ENCODE measurements at regions not wholly inside any gene's neighbourhood (a gene's known extent, or its start where the extent isn't known, plus 50 kb on each side); places are given as distances from the start of the nearest gene placed in this dataset.
"Not testable (repeated sequence)": the region's sequence is repeated elsewhere in the genome, so short reads cannot be mapped to it uniquely, and the experiment has no call there.

DNA sequence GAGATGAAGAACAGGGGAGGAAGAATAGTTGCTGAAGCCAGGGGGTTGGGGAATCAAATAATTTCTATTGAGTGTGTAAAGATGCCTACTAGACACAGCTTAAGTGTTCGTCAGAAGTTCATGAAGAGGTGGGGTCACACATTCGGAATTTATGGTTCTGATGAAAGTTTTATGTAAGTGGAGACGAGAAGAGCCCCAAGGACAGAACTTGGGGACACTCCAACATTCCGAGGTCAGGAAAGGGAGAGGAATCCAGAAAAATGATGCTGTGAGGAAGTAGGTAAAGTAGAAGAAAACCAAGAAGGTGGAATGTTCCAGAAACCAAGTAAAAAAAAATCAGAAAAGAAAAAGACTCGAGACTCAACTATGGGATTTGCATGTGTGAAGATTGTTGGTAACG is 272.5 kb downstream of the SIPA1L2 start:
- DNase-seq: no peak
- Histone ChIP-seq H3K27ac (no peak overlapping the region), H3K4me1 (no peaks in the 10 kb centered on the region), H3K27me3 (0 out of 2 replicates have a peak, but pooled peaks cover 4% of the 10 kb centered on the region), H3K36me3 (no peaks in the 10 kb centered on the region), H3K4me3 (no peak overlapping the region), H3K9me3 (replicated peaks) (0 out of 2 replicates have a peak, but pooled peaks cover 2% of the 10 kb centered on the region)

DNA sequence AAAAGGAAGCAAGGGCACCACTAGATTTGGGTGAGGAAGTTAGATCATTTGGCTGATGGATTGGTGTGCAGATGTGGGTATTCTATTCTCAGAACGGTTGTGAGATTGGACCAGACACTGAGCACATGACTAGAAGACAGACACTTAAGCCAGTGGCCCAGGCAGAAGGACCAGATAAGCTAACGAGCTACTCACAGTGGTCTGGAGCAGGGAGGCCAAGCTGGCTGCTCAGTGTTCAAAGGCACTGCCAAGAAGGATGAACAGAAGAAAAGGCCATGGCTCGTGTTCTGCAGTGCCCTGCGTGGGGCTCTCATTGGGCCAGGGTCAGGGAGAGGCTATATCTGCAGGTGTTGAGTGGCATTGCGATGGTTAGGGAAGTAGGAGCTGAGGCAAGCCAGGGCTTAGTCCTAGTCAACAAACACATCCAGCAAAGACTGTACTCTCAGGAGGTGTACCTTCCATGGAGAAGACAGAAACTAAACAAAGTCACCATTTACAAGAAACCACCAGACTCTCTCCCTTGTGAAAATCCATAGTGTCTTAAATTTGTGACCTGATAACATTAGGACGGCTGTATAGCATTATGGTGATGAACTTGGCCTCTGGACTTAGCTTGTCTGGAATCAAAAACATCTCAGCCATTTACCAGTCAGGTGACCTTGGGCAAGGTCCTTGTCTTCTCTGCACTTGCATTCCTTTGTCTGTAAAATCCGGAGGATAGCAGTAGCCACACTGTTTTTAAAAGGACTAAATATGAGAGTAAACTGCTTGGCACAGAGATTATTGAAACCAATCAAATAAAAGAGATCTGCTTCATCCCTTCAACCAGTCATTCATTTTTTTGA is 274.5 kb downstream of the SIPA1L2 start:
- Histone ChIP-seq H3K27ac (no peak overlapping the region), H3K4me3 (no peak overlapping the region)
- DNase-seq: no peak

DNA sequence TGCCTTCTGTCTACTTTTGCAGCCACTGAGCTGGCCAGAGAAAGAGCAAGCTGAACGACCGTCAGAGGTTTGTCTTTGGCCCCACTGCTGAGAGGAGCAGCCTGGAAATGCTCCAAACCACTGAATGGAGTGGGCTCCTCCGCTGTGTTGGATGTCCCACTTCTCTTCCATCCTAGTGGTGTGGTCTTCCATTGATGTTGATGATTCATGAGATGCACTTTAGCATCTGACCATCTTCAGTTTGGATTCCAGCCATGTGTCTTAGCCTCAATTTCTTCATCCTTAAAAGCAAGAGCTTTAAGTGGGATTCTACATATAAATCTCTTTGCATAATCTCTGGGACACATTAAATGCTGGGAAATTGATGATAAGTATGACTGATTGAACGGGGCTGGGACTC is 276.9 kb downstream of the SIPA1L2 start:
- Histone ChIP-seq H3K4me1 (no peaks in the 10 kb centered on the region), H3K27me3 (0 out of 2 replicates have a peak, but pooled peaks cover 4% of the 10 kb centered on the region), H3K27ac (no peak overlapping the region), H3K9me3 (replicated peaks) (no peaks in the 10 kb centered on the region), H3K4me3 (no peak overlapping the region), H3K36me3 (no peaks in the 10 kb centered on the region)
- no peak for DNase-seq

More for the DNA sequence above, 274.5 kb downstream of the SIPA1L2 start:
- Histone ChIP-seq H3K36me3 (no peaks in the 10 kb centered on the region), H3K4me1 (no peaks in the 10 kb centered on the region), H3K27me3 (0 out of 2 replicates have a peak, but pooled peaks cover 4% of the 10 kb centered on the region), H3K9me3 (replicated peaks) (no peaks in the 10 kb centered on the region)

DNA sequence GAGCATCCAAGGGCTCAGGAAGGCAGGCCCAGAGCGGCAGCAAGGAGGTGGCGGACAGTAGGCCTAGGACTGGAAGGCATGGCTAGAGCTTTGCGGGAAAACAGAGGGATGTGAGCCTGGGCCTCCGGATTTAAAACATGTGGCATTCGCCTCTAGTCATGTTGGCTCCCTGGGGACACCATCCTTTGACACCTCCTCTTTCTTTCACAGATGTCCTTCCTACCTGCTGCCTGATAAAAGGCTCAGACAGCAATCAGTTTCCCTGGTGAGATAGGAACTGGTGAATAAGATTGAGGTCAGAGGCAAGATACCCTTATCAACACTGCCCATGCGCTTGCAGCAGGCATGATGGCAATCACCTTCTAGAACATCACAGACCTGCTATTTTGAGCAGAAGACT is 277.6 kb downstream of the SIPA1L2 start:
- Histone ChIP-seq H3K27ac (no peak overlapping the region), H3K4me3 (no peak overlapping the region), H3K9me3 (replicated peaks) (no peaks in the 10 kb centered on the region), H3K27me3 (0 out of 2 replicates have a peak, but pooled peaks cover 4% of the 10 kb centered on the region), H3K36me3 (no peaks in the 10 kb centered on the region), H3K4me1 (no peaks in the 10 kb centered on the region)
- DNase-seq: no peak

DNA sequence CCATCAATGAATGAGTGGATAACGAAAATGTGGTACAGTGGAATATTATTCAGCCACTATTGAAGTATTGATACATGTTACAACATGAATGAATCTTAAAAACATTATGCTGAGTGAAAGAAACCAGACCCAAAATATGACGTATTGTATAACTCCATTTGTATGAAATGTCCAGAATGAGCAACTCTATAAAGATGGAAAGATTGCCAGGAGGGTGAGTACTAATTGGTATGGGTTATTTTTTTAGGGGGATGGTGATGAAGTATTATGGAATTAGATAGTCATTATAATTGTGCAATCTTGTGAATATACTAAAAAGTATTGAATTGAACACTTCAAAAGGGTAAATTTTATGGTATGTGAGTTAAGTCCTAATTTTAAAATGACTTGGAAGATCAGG is 278.6 kb downstream of the SIPA1L2 start:
- Histone ChIP-seq H3K4me3 (no peak overlapping the region), H3K4me1 (no peaks in the 10 kb centered on the region), H3K27ac (no peak overlapping the region), H3K36me3 (no peaks in the 10 kb centered on the region), H3K9me3 (replicated peaks) (no peaks in the 10 kb centered on the region), H3K27me3 (0 out of 2 replicates have a peak, but pooled peaks cover 4% of the 10 kb centered on the region)
- DNase-seq: no peak

DNA sequence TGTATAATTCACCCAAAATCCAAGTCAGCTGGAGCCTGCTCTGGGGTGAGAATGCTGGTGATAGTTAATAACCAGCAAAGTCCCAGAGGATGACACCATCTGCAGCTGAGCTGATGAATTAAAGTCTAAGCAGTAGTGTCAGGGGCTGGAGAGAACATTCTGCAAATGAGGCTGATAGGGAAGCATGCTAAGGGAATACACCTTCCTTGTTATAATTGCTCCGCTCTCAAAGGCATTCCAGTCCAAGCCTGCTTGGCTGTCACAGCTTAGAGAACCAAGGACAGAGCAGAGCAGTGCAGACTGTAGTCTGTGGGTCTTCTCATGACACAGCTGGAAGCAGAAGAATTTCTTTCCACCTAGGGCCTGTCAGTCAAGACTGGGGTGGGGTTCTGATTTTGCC is 283.1 kb downstream of the SIPA1L2 start:
- H3K4me3 ChIP-seq: no peak overlapping the region
- no peak for DNase-seq
- no peaks in the 10 kb centered on the region for H3K27me3 ChIP-seq
- no peaks in the 10 kb centered on the region; the same call in 1 of the 2 replicates for H3K9me3 ChIP-seq (replicated peaks)
- H3K4me1 ChIP-seq: no peaks in the 10 kb centered on the region
- no peak overlapping the region for H3K27ac ChIP-seq
- no peaks in the 10 kb centered on the region for H3K36me3 ChIP-seq

DNA sequence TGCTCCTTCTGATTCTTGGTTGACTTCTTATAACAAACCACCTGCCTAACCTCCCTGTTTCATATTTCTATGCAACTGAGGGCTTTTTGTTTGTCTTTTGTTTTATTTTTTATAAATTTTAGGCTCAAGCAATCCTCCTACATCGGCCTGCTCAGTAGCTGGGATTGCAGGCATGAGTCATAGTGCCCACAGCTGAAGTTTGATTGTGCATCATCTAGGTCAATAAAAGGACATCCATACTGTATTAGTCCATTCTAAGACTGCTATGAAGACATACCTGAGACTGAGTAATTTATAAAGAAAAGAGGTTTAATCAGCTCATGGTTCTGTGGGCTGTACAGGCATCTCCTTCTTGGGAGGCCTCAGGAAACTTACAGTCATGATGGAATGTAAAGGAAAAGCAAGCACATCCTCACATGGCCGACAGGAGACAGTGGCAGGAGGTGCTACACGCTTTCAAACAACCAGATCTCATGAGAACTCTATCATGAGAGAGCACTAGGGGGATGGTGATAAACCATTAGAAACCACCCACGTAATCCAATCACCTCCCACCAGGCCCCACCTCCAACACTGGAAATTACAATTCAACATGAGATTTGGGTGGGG is 285.0 kb downstream of the SIPA1L2 start:
- Histone ChIP-seq H3K4me1 (no peaks in the 10 kb centered on the region), H3K36me3 (no peaks in the 10 kb centered on the region), H3K27ac (no peak overlapping the region), H3K4me3 (no peak overlapping the region), H3K27me3 (no peaks in the 10 kb centered on the region), H3K9me3 (replicated peaks) (no peaks in the 10 kb centered on the region; the same call in 1 of the 2 replicates)
- no peak for DNase-seq

DNA sequence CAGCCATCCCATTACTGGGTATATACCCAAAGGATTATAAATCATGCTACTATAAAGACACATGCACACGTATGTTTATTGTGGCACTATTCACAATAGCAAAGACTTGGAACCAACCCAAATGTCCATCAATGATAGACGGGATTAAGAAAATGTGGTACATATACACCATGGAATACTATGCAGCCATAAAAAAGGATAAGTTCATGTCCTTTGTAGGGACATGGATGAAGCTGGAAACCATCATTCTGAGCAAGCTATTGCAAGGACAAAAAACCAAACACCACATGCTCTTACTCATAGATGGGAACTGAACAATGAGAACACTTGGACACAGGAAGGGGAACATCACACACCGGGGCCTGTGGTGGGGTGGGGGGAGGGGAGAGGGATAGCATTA is 285.7 kb downstream of the SIPA1L2 start:
- H3K27me3 ChIP-seq; DNase-seq; H3K9me3 ChIP-seq (replicated peaks); H3K4me3 ChIP-seq; H3K36me3 ChIP-seq; H3K4me1 ChIP-seq; H3K27ac ChIP-seq: not testable (repeated sequence)

DNA sequence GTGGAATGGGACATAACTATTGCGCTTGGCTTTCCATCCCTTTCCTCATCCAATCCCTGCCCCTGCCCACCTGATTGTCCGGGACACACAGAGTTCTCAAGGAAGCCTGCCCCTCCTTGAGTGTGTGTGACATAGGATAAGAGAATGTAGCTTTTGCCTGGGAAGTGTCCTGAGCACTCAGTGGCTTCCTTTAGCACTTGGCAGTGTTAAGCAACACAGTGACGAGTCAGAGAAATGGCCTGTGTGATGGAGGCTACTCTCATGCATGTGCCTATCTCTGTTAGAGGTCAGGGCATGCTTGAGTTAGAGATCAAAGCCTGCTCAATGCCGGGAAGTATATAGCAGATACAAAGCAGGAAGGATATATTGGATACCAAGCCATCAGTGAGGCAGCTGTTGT is 289.5 kb downstream of the SIPA1L2 start:
- no peaks in the 10 kb centered on the region for H3K36me3 ChIP-seq
- H3K4me1 ChIP-seq: no peaks in the 10 kb centered on the region
- no peak for DNase-seq
- H3K4me3 ChIP-seq: no peak overlapping the region
- no peaks in the 10 kb centered on the region; the same call in 1 of the 2 replicates for H3K27me3 ChIP-seq
- H3K9me3 ChIP-seq (replicated peaks): no peaks in the 10 kb centered on the region; the same call in 1 of the 2 replicates
- no peak overlapping the region for H3K27ac ChIP-seq

DNA sequence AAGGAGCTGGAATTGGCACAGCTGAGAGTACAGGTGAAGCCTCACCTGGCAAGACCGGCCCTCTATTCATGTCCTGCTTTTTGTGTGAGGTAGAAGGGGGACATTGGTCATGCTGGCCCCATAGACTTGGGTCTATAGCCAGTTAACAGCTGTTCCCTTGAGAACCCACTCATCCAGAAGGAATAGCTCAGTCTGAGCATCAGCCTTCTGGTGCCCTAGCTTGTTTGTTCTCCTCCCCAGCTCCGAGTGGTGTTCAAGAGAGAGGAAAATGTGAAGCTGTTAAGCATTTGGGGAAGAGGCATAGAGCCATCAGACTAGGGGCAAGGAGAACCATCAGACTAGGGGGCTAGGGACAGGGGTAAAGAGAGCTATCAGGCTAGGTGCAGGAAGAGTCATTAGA is 290.9 kb downstream of the SIPA1L2 start:
- no peaks in the 10 kb centered on the region for H3K36me3 ChIP-seq
- H3K27ac ChIP-seq: no peak overlapping the region
- H3K9me3 ChIP-seq (replicated peaks): no peaks in the 10 kb centered on the region
- H3K27me3 ChIP-seq: peaks cover 3% of the 10 kb centered on the region; the same call in 1 of the 2 replicates
- H3K4me1 ChIP-seq: no peaks in the 10 kb centered on the region
- DNase-seq: no peak
- no peak overlapping the region for H3K4me3 ChIP-seq

DNA sequence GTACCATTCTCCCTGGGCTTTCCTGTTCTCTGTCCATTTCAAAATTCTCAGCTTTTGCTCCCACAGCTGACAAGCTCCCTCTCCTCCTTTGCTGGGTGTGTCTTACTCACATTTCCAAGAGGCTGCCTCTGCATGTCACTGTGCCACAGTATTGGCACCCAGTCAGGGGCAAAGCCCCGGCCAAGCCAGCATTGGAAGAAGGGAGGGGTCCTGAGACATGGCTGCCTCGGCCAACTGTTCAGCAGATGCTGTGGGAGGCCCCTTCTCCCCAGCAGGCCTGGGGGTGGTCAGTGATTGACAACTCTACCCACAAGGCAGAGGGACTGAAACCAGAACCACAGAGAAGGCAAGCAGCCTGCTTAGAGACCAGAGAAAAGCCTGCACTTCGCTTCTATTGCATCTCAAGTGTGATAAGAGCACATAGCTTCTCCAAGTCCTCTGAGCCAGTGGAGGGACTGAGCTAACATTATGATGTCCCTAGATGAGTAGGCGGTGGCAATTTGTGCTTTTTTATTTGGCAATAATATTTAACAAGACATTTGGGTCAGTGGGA is 294.1 kb downstream of the SIPA1L2 start:
- no peaks in the 10 kb centered on the region for H3K9me3 ChIP-seq (replicated peaks)
- H3K4me1 ChIP-seq: no peaks in the 10 kb centered on the region
- H3K27me3 ChIP-seq: peaks cover 3% of the 10 kb centered on the region; the same call in 1 of the 2 replicates
- H3K36me3 ChIP-seq: no peaks in the 10 kb centered on the region
- no peak overlapping the region for H3K27ac ChIP-seq
- no peak for DNase-seq
- no peak overlapping the region for H3K4me3 ChIP-seq

DNA sequence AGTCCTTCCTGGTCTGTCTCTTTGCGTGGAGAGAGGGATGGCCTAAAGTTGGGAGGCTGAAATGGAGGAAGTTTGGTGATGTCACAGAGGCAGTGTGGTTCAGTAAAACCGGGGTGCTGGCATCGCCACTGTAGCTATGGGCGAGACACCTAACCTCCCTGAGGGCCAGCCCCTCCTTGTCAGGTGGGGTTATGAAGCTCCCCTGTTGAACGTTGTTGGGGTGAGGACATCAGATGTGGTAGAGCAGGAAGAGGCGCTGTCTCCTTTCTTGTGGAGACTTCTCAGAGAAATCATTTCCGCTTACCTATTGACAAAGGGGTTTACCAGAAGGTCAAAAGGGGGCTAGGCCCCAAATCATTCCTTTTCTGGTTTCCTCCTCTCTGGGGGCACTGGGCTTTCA is 294.7 kb downstream of the SIPA1L2 start:
- Histone ChIP-seq H3K9me3 (replicated peaks) (no peaks in the 10 kb centered on the region), H3K4me3 (no peak overlapping the region), H3K27me3 (peaks cover 3% of the 10 kb centered on the region; the same call in 1 of the 2 replicates), H3K36me3 (no peaks in the 10 kb centered on the region), H3K4me1 (no peaks in the 10 kb centered on the region), H3K27ac (no peak overlapping the region)
- DNase-seq: no peak

DNA sequence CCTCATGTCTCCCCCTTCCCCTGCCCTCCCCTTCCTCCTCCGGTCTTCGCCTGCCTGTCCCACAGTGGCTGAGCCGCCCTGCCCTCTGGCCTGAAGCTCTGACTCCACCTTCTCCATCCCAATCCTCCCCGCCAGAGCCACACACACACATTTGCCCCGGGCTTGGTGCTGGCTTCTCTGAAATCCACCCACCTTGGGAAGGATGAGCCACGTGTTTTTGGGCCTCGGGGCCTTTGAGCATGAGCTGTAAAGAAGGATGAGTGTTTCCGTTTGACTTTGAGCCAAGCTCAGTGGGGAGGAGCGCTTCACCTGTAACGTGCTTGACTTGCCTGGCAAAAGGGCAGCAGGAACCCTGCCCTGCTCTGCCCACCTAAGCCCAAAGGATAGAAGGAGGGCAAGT is 295.1 kb downstream of the SIPA1L2 start:
- no peaks in the 10 kb centered on the region for H3K9me3 ChIP-seq (replicated peaks)
- no peaks in the 10 kb centered on the region for H3K4me1 ChIP-seq
- H3K27ac ChIP-seq: no peak overlapping the region
- no peak overlapping the region for H3K4me3 ChIP-seq
- no peaks in the 10 kb centered on the region for H3K36me3 ChIP-seq
- H3K27me3 ChIP-seq: peaks cover 3% of the 10 kb centered on the region; the same call in 1 of the 2 replicates
- no peak for DNase-seq

DNA sequence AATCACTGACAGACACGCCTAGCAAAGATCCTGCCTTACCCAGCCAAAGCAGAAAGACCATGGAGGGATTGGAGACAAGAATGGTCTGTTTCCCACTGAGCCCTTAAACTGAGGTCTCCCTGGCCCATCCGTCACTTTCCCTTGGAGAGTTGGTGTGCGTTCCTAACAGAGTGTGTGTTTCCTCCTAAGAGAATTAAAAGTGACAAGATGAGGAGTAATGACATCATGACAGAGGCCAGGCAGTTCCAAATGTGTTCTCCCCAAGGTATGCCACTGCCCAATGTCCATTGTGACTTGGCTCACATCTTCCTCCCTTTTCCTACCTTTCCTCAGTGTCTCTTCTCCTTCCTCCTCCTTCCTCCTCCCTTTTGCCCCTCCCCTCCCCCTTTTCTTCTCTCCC is 295.7 kb downstream of the SIPA1L2 start:
- no peaks in the 10 kb centered on the region for H3K36me3 ChIP-seq
- H3K27ac ChIP-seq: no peak overlapping the region
- H3K27me3 ChIP-seq: peaks cover 3% of the 10 kb centered on the region; the same call in 1 of the 2 replicates
- no peaks in the 10 kb centered on the region for H3K9me3 ChIP-seq (replicated peaks)
- DNase-seq: no peak
- H3K4me1 ChIP-seq: no peaks in the 10 kb centered on the region
- no peak overlapping the region for H3K4me3 ChIP-seq

DNA sequence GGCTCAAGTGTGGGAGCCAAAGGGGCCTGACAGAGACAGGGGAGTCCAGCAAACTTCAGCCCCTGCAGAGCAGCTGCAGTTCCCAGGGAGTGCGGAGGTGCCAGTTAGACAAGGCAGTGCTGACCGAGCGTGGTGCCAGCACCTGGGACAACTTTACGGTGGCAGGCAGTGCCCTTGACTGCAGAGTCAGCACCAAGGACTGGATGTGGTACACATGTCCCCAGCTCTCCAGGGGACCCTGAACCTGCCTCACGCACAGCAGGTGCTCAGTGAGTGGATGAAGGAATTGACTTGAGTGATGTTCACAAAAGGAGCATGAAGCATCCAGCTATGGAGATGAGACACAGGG is 296.5 kb downstream of the SIPA1L2 start:
- H3K36me3 ChIP-seq: no peaks in the 10 kb centered on the region
- no peak overlapping the region for H3K27ac ChIP-seq
- no peak for DNase-seq
- H3K4me3 ChIP-seq: no peak overlapping the region
- H3K27me3 ChIP-seq: peaks cover 3% of the 10 kb centered on the region; the same call in 1 of the 2 replicates
- no peaks in the 10 kb centered on the region for H3K4me1 ChIP-seq
- H3K9me3 ChIP-seq (replicated peaks): no peaks in the 10 kb centered on the region

Measured in SJCRH30 (cell line).